Spleen (tissue), 11 donors: ENCODE measurements at regions not wholly inside any gene's neighbourhood (a gene's known extent, or its start where the extent isn't known, plus 50 kb on each side); places are given as distances from the start of the nearest gene placed in this dataset.

Experiments used
- DNase-seq: peaks from one replicate; pipeline ENCODE4 v3.0.0-alpha.2; 2020
- H3K27ac ChIP-seq, 8 donors: fragments of 200-600 bp; sonication (generic) in 7 of 8; 1 replicate in 4 of 8; 2 replicates in 4 of 8; pipeline versions ENCODE4 v1.5.0 to v1.8.0; 2016 to 2021; ENCODE audit warnings: inconsistent platforms in 4 of 8, mild to moderate bottlenecking in 4 of 8, moderate library complexity in 1 of 8
- H3K27me3 ChIP-seq, 7 donors: fragments of 200-600 bp; sonication (generic) in 6 of 7; replicated peaks in 1 of 7; 1 replicate in 4 of 7; 2 replicates in 3 of 7; pipeline versions ENCODE4 v1.5.0 to v1.8.0; 2016 to 2021; ENCODE audit warnings: inconsistent platforms in 3 of 7, mild to moderate bottlenecking in 1 of 7
- H3K36me3 ChIP-seq, 6 donors: fragments of 200-600 bp; sonication (generic) in 5 of 6; 1 replicate in 4 of 6; 2 replicates in 2 of 6; pipeline versions ENCODE4 v1.5.0 to v1.8.0; 2016 to 2021; ENCODE audit warnings: inconsistent platforms in 2 of 6
- H3K4me1 ChIP-seq, 6 donors: fragments of 200-600 bp; sonication (generic) in 5 of 6; 1 replicate in 3 of 6; 2 replicates in 3 of 6; pipeline versions ENCODE4 v1.5.0 to v1.8.0; 2016 to 2021; ENCODE audit warnings: inconsistent platforms in 3 of 6
- H3K4me3 ChIP-seq, 8 donors: fragments of 200-600 bp; sonication (generic) in 7 of 8; 1 replicate in 4 of 8; 2 replicates in 4 of 8; pipeline versions ENCODE4 v1.5.0 to v1.8.0; 2016 to 2021; ENCODE audit warnings: inconsistent platforms in 4 of 8, mild to moderate bottlenecking in 4 of 8, moderate library complexity in 2 of 8
- H3K9me3 ChIP-seq, 8 donors: fragments of 200-600 bp; sonication (generic) in 7 of 8; 1 replicate in 4 of 8; 2 replicates in 4 of 8; pipeline versions ENCODE4 v1.5.0 to v1.8.0; 2016 to 2021; ENCODE audit warnings: inconsistent platforms in 4 of 8
- CTCF ChIP-seq, 11 experiments: fragments of 200-600 bp in 7 of 11; fragments of 450-650 bp in 4 of 11; sonication (generic) in 4 of 11; IDR thresholded peaks in 8 of 11; conservative IDR thresholded peaks in 3 of 11; 1 replicate in 7 of 11; 2 replicates in 4 of 11; pipeline versions ENCODE4 v1.4.0 to v1.8.0; 2016 to 2021; ENCODE audit warnings: antibody characterized with exemption in 11 of 11, inconsistent platforms in 4 of 11, mild to moderate bottlenecking in 1 of 11
- POLR2A ChIP-seq, 3 donors: fragments of 450-650 bp; IDR thresholded peaks; one replicate each; pipeline ENCODE4 v1.5.1; 2017; ENCODE audit warnings: antibody characterized with exemption in 3 of 3, mild to moderate bottlenecking in 1 of 3
- POLR2AphosphoS5 ChIP-seq, 3 donors: sonication (generic); formaldehyde crosslinking; IDR thresholded peaks; one replicate each; pipeline ENCODE4 v1.5.1; 2017; ENCODE audit warnings: antibody characterized with exemption in 3 of 3
- WGBS, 5 donors: extraction: QIAGEN DNeasy Blood & Tissue Kit in 3 of 5; methylation state at CpG; one replicate each; pipeline versions ENCODE4 v1.1.5 to v1.1.7; 2013 to 2018; 5-methylcytosine and 5-hydroxymethylcytosine counted together
- intact Hi-C: fragments of 100-400 bp; cut with DNase I; formaldehyde crosslinking; loops from one replicate; pipeline ENCODE4 v1.15.0; 2023; ENCODE audit warnings: low total_unique reads
- donor health status: healthy with polysubstance abuse.
- donor health status: DM: no; HTN: no; CAD: no; lungs with moderate emphysema.
- donor health status: DM: no; HTN: no; CAD: no.
- donor health status: Bipolar disorder and iron deficiency.
- donor health status: healthy.
- donor health status: DM: no; HTN: no; CAD: no.
- donor health status: DM: yes; HTN: yes; CAD: no.

GRCh38 chr6:66245231-66245630 is 538.2 kb upstream of the EYS start:
- Histone ChIP-seq H3K27me3 (no peaks in the 10 kb centered on the region), H3K36me3 (no peaks in the 10 kb centered on the region), H3K4me3 (no peak overlapping the region), H3K9me3 (peaks cover 0 to 15% (median 5%) of the 10 kb centered on the region in 8 donors), H3K27ac (no peak overlapping the region), H3K4me1 (no peaks in the 10 kb centered on the region)
- DNase-seq, result no peak
- no peak for TF ChIP-seq POLR2A (IDR thresholded peaks at IDR 0.05)
- no peak for TF ChIP-seq CTCF (IDR thresholded peaks at IDR 0.05 in 8 of 11, conservative IDR thresholded peaks at IDR 0.05 in 3 of 11)
- no peak for TF ChIP-seq POLR2AphosphoS5 (IDR thresholded peaks at IDR 0.05)
- WGBS, 5 donors, result 84 to 91% (median 86%) methylated on average over 1 of the region's 1 CpG
- intact Hi-C loops, result no loop called here

GRCh38 chr6:66238851-66239250 is 531.8 kb upstream of the EYS start:
- H3K27me3 ChIP-seq, result no peaks in the 10 kb centered on the region
- DNase-seq, result no peak
- no peak overlapping the region for H3K27ac ChIP-seq
- intact Hi-C loops, result no loop called here
- no peak for TF ChIP-seq CTCF (IDR thresholded peaks at IDR 0.05 in 8 of 11, conservative IDR thresholded peaks at IDR 0.05 in 3 of 11)
- TF ChIP-seq POLR2A (IDR thresholded peaks at IDR 0.05), result no peak
- no peak for TF ChIP-seq POLR2AphosphoS5 (IDR thresholded peaks at IDR 0.05)
- peaks cover 0 to 7% (median 0%) of the 10 kb centered on the region in 8 donors for H3K9me3 ChIP-seq
- H3K36me3 ChIP-seq, result no peaks in the 10 kb centered on the region
- H3K4me3 ChIP-seq, result no peak overlapping the region
- H3K4me1 ChIP-seq, result no peaks in the 10 kb centered on the region
- WGBS, 5 donors, result 41 to 67% (median 46%) methylated on average over 2 of the region's 2 CpGs

- 35 to 72% (median 44%) methylated on average over 2 of the region's 2 CpGs for WGBS, 5 donors
- Histone ChIP-seq H3K27ac (no peak overlapping the region), H3K4me1 (no peaks in the 10 kb centered on the region), H3K9me3 (no peaks in the 10 kb centered on the region), H3K27me3 (no peaks in the 10 kb centered on the region), H3K36me3 (no peaks in the 10 kb centered on the region), H3K4me3 (no peak overlapping the region)
- no peak for DNase-seq
- intact Hi-C loops, result no loop called here
- TF ChIP-seq POLR2A (IDR thresholded peaks at IDR 0.05) (no peak), POLR2AphosphoS5 (IDR thresholded peaks at IDR 0.05) (no peak), CTCF (IDR thresholded peaks at IDR 0.05 in 8 of 11, conservative IDR thresholded peaks at IDR 0.05 in 3 of 11) (no peak)
These were observed 525.9 kb upstream of the EYS start for GRCh38 chr6:66232890-66233289.

GRCh38 chr6:66230591-66230990 is 523.6 kb upstream of the EYS start:
- H3K4me3 ChIP-seq, result no peak overlapping the region
- intact Hi-C loops, result no loop called here
- H3K27me3 ChIP-seq, result no peaks in the 10 kb centered on the region
- TF ChIP-seq POLR2AphosphoS5 (IDR thresholded peaks at IDR 0.05) (no peak), CTCF (IDR thresholded peaks at IDR 0.05 in 8 of 11, conservative IDR thresholded peaks at IDR 0.05 in 3 of 11) (no peak), POLR2A (IDR thresholded peaks at IDR 0.05) (no peak)
- no peaks in the 10 kb centered on the region for H3K36me3 ChIP-seq
- no peak overlapping the region for H3K27ac ChIP-seq
- WGBS, 5 donors, result 73 to 79% (median 76%) methylated on average over 3 of the region's 3 CpGs
- H3K9me3 ChIP-seq, result no peaks in the 10 kb centered on the region
- no peak for DNase-seq
- no peaks in the 10 kb centered on the region for H3K4me1 ChIP-seq
